NB4 (cell line): ENCODE measurements at regions not wholly inside any gene's neighbourhood (a gene's known extent, or its start where the extent isn't known, plus 50 kb on each side); places are given as distances from the start of the nearest gene placed in this dataset.

Experiments
- DNase-seq: peaks from one replicate; pipeline ENCODE4 v3.0.0; 2010; ENCODE audit warnings: low read depth
- H3K4me3 ChIP-seq: one replicate; pipeline ENCODE4 v1.5.1; 2011; ENCODE audit warnings: mild to moderate bottlenecking, low read depth, low read length, moderate library complexity
- CTCF ChIP-seq: IDR thresholded peaks from one replicate; pipeline ENCODE4 v1.5.1; 2012; ENCODE audit warnings: low read depth, low read length
- MAX ChIP-seq: IDR thresholded peaks from 2 replicates; pipeline ENCODE4 v1.6.1; 2011; ENCODE audit warnings: low read depth, low read length
- MYC ChIP-seq: IDR thresholded peaks from 2 replicates; pipeline ENCODE4 v1.6.1; 2011; ENCODE audit warnings: low read depth, low read length
- POLR2A ChIP-seq: IDR thresholded peaks from 2 replicates; pipeline ENCODE4 v1.6.1; 2011; ENCODE audit warnings: mild to moderate bottlenecking; ENCODE audit not compliant: insufficient read length; ENCODE audit errors: extremely low read depth

DNA sequence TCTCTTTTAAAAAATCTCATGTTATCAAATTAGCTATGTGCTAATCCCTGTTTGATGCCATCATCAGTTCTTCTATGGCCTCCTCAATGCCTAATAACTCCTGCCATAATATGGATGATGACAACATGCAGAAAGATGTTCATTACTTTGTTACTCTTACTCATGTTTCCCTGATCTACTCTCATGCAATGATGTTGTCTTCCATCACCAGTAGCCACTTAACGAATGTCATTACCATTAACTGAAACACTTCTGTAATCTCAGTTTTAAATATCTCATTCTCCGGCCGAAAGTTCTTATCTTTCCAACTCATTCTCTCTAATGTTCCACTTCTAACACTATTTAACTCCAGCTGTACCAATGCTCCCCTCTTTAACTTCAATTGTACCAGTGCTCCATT, 1187.7 kb downstream of the OTOL1 start:
- H3K4me3 ChIP-seq: no peak overlapping the region
- no peak for TF ChIP-seq MAX
- no peak for TF ChIP-seq POLR2A
- TF ChIP-seq CTCF: no peak
- TF ChIP-seq MYC: no peak
- no peak for DNase-seq

DNA sequence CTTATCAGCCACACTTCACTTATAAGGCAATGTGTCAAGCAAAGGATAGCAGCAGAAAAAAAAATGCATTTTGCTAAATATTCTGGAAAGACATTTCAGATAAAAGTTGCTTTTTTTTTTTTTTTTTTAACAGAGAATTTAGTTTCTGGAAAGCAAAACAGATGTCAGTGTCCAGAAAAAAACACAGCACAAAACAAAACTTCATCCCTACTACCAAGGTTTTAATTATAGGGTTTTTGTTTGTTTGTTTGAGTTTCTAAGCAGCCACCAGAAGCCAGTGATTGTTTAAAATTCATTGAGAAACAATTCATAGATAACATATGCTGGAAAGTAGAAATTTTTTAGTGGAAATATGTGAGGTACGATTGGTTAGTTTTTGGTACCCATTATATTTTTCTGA, 1202.7 kb downstream of the OTOL1 start:
- TF ChIP-seq POLR2A (no peak), MYC (no peak), CTCF (no peak), MAX (no peak)
- no peak overlapping the region for H3K4me3 ChIP-seq
- DNase-seq: no peak

DNA sequence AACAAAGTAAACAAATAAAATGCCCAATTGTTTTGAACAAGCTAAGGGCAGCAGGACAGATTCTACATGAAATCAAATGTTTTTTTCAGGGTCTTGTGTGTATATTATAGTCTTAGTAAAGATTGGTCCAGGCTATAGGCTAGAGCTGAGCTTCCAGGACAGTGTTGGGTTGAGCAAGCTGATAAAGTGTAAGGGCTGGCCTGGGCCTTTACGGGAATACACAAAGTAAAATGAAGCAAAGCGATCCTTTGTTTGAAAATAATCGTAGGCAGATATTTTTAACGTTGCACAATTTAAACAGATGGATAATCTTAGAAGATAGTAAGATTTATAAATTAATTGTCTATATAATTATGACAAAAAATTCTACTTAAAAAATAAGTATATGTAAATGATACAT, 1204.6 kb downstream of the OTOL1 start:
- TF ChIP-seq MYC (no peak), POLR2A (no peak), MAX (no peak), CTCF (no peak)
- H3K4me3 ChIP-seq: no peak overlapping the region
- DNase-seq: no peak

DNA sequence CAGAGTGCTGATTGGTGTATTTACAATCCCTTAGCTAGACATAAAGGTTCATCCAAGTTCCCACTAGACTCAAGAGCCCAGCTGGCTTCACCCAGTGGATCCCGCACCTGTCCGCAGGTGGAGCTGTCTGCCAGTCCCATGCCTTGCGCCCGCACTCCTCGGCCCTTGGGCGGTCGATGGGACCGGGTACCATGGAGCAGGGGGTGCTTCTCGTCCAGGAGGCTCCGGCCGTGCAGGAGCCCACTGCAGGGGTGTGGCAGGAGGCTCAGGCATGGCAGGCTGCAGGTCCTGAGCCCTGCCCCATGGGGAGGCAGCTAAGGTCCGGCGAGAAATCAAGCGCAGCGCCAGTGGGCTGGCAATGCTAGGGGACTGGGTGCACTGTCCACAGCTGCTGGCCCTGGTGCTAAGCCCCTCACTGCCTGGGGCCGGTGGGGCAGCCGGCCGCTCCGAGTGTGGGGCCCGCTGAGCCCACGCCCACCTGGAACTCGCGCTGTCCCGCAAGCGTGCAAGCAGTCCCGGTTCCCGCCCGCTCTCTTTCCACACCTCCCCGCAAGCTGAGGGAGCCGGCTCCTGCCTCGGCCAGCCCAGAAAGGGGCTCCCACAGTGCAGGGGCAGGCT, 1206.3 kb downstream of the OTOL1 start:
- no peak for TF ChIP-seq CTCF
- no peak for TF ChIP-seq MAX
- TF ChIP-seq MYC: no peak
- no peak for TF ChIP-seq POLR2A
- H3K4me3 ChIP-seq: no peak overlapping the region
- DNase-seq: no peak

DNA sequence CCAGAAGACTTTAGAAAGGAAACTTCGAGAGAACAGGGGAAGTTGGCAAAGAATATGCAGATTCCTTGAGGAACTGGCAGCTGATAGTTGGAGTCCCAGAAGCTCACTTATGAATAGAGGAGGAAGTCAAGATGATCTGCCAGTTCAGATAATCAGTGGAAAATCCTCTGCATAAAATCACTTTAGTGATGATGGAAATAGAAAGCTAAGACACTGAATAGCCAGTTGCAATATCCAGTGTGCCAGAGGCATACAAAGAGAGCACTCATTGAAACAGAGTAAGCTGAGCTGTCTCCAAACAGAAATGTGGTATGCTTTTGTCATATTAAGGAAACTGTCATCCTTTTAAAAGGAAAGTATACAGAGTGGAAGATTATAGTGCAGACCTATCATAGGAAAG, 1207.6 kb downstream of the OTOL1 start:
- TF ChIP-seq MAX (no peak), CTCF (no peak), POLR2A (no peak), MYC (no peak)
- H3K4me3 ChIP-seq: no peak overlapping the region
- DNase-seq: no peak
